ENCODE measurements at regions not wholly inside any gene's neighbourhood (a gene's known extent, or its start where the extent isn't known, plus 50 kb on each side); places are given as distances from the start of the nearest gene placed in this dataset.

- no peaks in the 10 kb centered on the region for H3K27me3 Mint-ChIP-seq (ENCODE audit: unreplicated experiment)
- no peaks in the 10 kb centered on the region for H3K4me1 Mint-ChIP-seq (ENCODE audit: unreplicated experiment)
- no peaks in the 10 kb centered on the region for H3K9me3 Mint-ChIP-seq (ENCODE audit: unreplicated experiment)
- TF ChIP-seq CTCF (IDR thresholded peaks at IDR 0.05): no peak
- H3K27ac Mint-ChIP-seq (ENCODE audit: unreplicated experiment): no peak overlapping the region
- no peak for DNase-seq (ENCODE audit: extremely low spot score, unreplicated experiment)
- no peaks in the 10 kb centered on the region for H3K36me3 Mint-ChIP-seq (ENCODE audit: unreplicated experiment)
- no peak overlapping the region for H3K4me3 Mint-ChIP-seq (ENCODE audit: unreplicated experiment)
Measured at GRCh38 chr1:177573901-177574300, 396.0 kb downstream of the SEC16B start.

- H3K27ac Mint-ChIP-seq (ENCODE audit: unreplicated experiment): no peak overlapping the region
- no peak for DNase-seq (ENCODE audit: extremely low spot score, unreplicated experiment)
- H3K27me3 Mint-ChIP-seq (ENCODE audit: unreplicated experiment): no peaks in the 10 kb centered on the region
- no peaks in the 10 kb centered on the region for H3K9me3 Mint-ChIP-seq (ENCODE audit: unreplicated experiment)
- no peak for TF ChIP-seq CTCF (IDR thresholded peaks at IDR 0.05)
- no peaks in the 10 kb centered on the region for H3K36me3 Mint-ChIP-seq (ENCODE audit: unreplicated experiment)
- no peaks in the 10 kb centered on the region for H3K4me1 Mint-ChIP-seq (ENCODE audit: unreplicated experiment)
- H3K4me3 Mint-ChIP-seq (ENCODE audit: unreplicated experiment): no peak overlapping the region
Measured at GRCh38 chr1:177571485-177572076, 398.3 kb downstream of the SEC16B start.

GRCh38 chr1:177571076-177571475 lies 398.8 kb downstream of the SEC16B start:
- H3K4me3 Mint-ChIP-seq (ENCODE audit: unreplicated experiment): no peak overlapping the region
- no peaks in the 10 kb centered on the region for H3K9me3 Mint-ChIP-seq (ENCODE audit: unreplicated experiment)
- TF ChIP-seq CTCF (IDR thresholded peaks at IDR 0.05): no peak

GRCh38 chr1:177569476-177569875 lies 398.7 kb downstream of the BRINP2 start:
- Mint-ChIP-seq H3K4me3 (ENCODE audit: unreplicated experiment) (no peak overlapping the region), H3K27ac (ENCODE audit: unreplicated experiment) (no peak overlapping the region), H3K4me1 (ENCODE audit: unreplicated experiment) (no peaks in the 10 kb centered on the region), H3K27me3 (ENCODE audit: unreplicated experiment) (no peaks in the 10 kb centered on the region), H3K9me3 (ENCODE audit: unreplicated experiment) (no peaks in the 10 kb centered on the region), H3K36me3 (ENCODE audit: unreplicated experiment) (no peaks in the 10 kb centered on the region)
- DNase-seq (ENCODE audit: extremely low spot score, unreplicated experiment): no peak
- TF ChIP-seq CTCF (IDR thresholded peaks at IDR 0.05): no peak

More at GRCh38 chr1:177571076-177571475, 398.8 kb downstream of the SEC16B start:
- Mint-ChIP-seq H3K4me1 (ENCODE audit: unreplicated experiment) (no peaks in the 10 kb centered on the region), H3K27ac (ENCODE audit: unreplicated experiment) (no peak overlapping the region), H3K36me3 (ENCODE audit: unreplicated experiment) (no peaks in the 10 kb centered on the region), H3K27me3 (ENCODE audit: unreplicated experiment) (no peaks in the 10 kb centered on the region)
- no peak for DNase-seq (ENCODE audit: extremely low spot score, unreplicated experiment)

GRCh38 chr1:177568622-177569021 lies 397.9 kb downstream of the BRINP2 start:
- H3K9me3 Mint-ChIP-seq (ENCODE audit: unreplicated experiment): no peaks in the 10 kb centered on the region
- H3K27ac Mint-ChIP-seq (ENCODE audit: unreplicated experiment): no peak overlapping the region
- H3K36me3 Mint-ChIP-seq (ENCODE audit: unreplicated experiment): no peaks in the 10 kb centered on the region
- no peaks in the 10 kb centered on the region for H3K4me1 Mint-ChIP-seq (ENCODE audit: unreplicated experiment)
- no peak for DNase-seq (ENCODE audit: extremely low spot score, unreplicated experiment)
- H3K27me3 Mint-ChIP-seq (ENCODE audit: unreplicated experiment): no peaks in the 10 kb centered on the region
- TF ChIP-seq CTCF (IDR thresholded peaks at IDR 0.05): no peak
- no peak overlapping the region for H3K4me3 Mint-ChIP-seq (ENCODE audit: unreplicated experiment)

Data from osteocyte (in vitro differentiated cells).